ENCODE measurements at regions not wholly inside any gene's neighbourhood (a gene's known extent, or its start where the extent isn't known, plus 50 kb on each side); places are given as distances from the start of the nearest gene placed in this dataset.
"Not testable (repeated sequence)": the region's sequence is repeated elsewhere in the genome, so short reads cannot be mapped to it uniquely, and the experiment has no call there.

DNA sequence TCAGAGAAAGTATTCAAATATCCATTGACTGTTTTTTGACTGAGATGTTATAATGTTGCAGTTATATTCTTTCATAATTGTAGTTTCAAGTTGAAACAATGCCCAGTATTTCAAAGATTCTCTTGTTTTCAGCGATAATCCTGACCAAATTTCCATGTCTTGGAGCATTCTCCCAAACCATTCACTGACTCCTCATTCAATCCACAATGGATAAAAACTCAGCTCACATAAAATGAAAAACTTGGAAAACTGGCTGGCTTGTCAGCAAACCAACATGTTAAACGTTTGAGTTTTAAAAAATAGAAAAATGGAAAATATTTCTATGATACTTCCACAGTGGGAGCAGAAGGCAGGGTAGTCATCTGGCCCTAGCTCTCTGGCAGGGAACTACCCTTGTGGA is 184.4 kb downstream of the C7orf25 start:
- H3K4me3 ChIP-seq (ENCODE audit: low read length in 2 of 2), result no peak overlapping the region
- no peak overlapping the region for H3K9ac ChIP-seq (ENCODE audit: low read depth in 1 of 2, low read length in 2 of 2)
- H3K4me1 ChIP-seq (ENCODE audit: control insufficient read depth in 2 of 2, insufficient read depth in 2 of 2, low read length in 2 of 2), result no peaks in the 10 kb centered on the region
- no peak overlapping the region for H3K27ac ChIP-seq (ENCODE audit: low read depth in 2 of 2, low read length in 2 of 2)
- H3K27me3 ChIP-seq (ENCODE audit: control insufficient read depth in 2 of 2, insufficient read depth in 2 of 2, low read length in 2 of 2), result no peaks in the 10 kb centered on the region
- H3K36me3 ChIP-seq (ENCODE audit: control insufficient read depth in 2 of 2, insufficient read depth in 2 of 2, low read length in 2 of 2), result no peaks in the 10 kb centered on the region
- H3K9me3 ChIP-seq (ENCODE audit: control insufficient read depth in 2 of 2, low read length in 2 of 2), result no peaks in the 10 kb centered on the region

DNA sequence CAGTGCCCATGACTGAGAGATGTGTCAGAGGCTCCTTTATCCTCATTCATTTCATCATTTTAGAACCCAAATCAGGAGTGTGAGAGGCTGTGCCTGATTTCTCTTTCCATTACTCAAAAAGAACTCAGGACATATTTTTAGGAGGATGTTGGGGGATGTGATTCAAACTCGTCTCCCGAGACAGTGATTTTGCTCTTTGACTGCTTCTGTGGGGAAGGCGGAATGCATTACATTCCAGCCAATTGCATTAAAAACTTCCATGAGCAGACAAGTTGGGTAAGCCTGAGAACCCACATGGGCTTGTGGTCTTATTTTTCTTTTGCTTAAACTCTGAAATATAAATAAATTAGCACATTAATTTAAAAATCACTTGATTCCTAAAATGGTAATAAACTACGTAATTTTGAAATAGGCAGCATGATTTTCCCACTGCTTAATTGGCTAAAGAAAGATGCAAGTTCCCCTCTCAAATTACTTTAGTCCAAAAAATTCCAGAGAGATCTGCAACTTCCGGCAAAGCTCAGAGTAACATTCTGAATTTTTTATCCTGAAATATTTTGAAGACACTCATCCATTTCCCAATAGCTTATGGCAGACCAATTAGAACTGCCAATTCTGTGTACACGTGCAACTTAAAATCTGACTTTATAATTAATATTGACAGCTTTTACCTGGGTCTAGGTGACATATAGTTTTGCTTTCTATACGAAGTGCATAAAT is 185.6 kb downstream of the C7orf25 start:
- H3K9ac ChIP-seq (ENCODE audit: low read depth in 1 of 2, low read length in 2 of 2), result no peak overlapping the region
- no peaks in the 10 kb centered on the region for H3K36me3 ChIP-seq (ENCODE audit: control insufficient read depth in 2 of 2, insufficient read depth in 2 of 2, low read length in 2 of 2)
- H3K4me1 ChIP-seq (ENCODE audit: control insufficient read depth in 2 of 2, insufficient read depth in 2 of 2, low read length in 2 of 2), result no peaks in the 10 kb centered on the region
- no peak overlapping the region for H3K27ac ChIP-seq (ENCODE audit: low read depth in 2 of 2, low read length in 2 of 2)
- H3K27me3 ChIP-seq (ENCODE audit: control insufficient read depth in 2 of 2, insufficient read depth in 2 of 2, low read length in 2 of 2), result no peaks in the 10 kb centered on the region
- H3K9me3 ChIP-seq (ENCODE audit: control insufficient read depth in 2 of 2, low read length in 2 of 2), result no peaks in the 10 kb centered on the region
- no peak overlapping the region for H3K4me3 ChIP-seq (ENCODE audit: low read length in 2 of 2)

DNA sequence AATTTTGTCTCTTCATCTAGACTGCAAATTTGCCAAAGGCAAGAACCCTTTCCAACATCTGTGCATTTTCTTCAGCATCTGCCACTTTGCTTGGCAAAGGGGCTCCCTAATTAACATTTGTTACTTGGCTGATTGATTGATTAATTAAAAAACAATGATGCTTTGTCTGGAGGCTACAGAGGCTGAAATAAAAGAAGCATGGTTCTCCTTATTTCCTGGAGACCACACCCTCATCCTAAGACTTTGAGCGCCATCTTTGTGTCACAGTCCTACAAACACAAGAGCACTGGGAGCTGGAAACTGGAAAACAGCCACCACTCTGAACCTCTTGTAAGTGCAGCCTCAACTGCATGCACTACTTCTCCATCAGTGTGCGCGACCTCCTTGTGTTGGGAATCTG is 189.2 kb downstream of the C7orf25 start:
- H3K4me3 ChIP-seq (ENCODE audit: low read length in 2 of 2), result no peak overlapping the region
- no peak overlapping the region for H3K9ac ChIP-seq (ENCODE audit: low read depth in 1 of 2, low read length in 2 of 2)
- no peaks in the 10 kb centered on the region for H3K36me3 ChIP-seq (ENCODE audit: control insufficient read depth in 2 of 2, insufficient read depth in 2 of 2, low read length in 2 of 2)
- H3K4me1 ChIP-seq (ENCODE audit: control insufficient read depth in 2 of 2, insufficient read depth in 2 of 2, low read length in 2 of 2), result no peaks in the 10 kb centered on the region
- no peak overlapping the region for H3K27ac ChIP-seq (ENCODE audit: low read depth in 2 of 2, low read length in 2 of 2)
- H3K27me3 ChIP-seq (ENCODE audit: control insufficient read depth in 2 of 2, insufficient read depth in 2 of 2, low read length in 2 of 2), result no peaks in the 10 kb centered on the region
- no peaks in the 10 kb centered on the region for H3K9me3 ChIP-seq (ENCODE audit: control insufficient read depth in 2 of 2, low read length in 2 of 2)

DNA sequence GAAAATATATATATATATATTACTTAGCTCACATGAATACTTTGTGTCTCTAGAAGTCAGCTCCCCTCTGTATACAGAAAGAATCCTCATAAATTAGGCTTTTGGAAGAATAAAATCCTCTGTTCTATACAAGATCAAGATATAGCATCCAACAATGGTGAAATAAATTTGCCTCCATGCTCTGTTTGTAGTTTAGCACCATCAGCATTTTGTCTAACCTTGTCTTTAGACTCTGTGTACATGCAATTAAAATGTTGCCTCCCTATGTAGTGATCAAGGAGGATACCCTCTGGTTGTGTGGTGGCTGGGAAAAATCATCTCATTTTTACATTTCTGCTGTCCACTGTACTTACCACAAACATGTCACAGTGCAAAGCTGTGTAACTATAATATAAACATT is 189.7 kb downstream of the C7orf25 start:
- Histone ChIP-seq H3K4me3 (ENCODE audit: low read length in 2 of 2) (no peak overlapping the region), H3K9me3 (ENCODE audit: control insufficient read depth in 2 of 2, low read length in 2 of 2) (no peaks in the 10 kb centered on the region), H3K27me3 (ENCODE audit: control insufficient read depth in 2 of 2, insufficient read depth in 2 of 2, low read length in 2 of 2) (no peaks in the 10 kb centered on the region), H3K27ac (ENCODE audit: low read depth in 2 of 2, low read length in 2 of 2) (no peak overlapping the region), H3K9ac (ENCODE audit: low read depth in 1 of 2, low read length in 2 of 2) (no peak overlapping the region), H3K4me1 (ENCODE audit: control insufficient read depth in 2 of 2, insufficient read depth in 2 of 2, low read length in 2 of 2) (no peaks in the 10 kb centered on the region), H3K36me3 (ENCODE audit: control insufficient read depth in 2 of 2, insufficient read depth in 2 of 2, low read length in 2 of 2) (no peaks in the 10 kb centered on the region)

DNA sequence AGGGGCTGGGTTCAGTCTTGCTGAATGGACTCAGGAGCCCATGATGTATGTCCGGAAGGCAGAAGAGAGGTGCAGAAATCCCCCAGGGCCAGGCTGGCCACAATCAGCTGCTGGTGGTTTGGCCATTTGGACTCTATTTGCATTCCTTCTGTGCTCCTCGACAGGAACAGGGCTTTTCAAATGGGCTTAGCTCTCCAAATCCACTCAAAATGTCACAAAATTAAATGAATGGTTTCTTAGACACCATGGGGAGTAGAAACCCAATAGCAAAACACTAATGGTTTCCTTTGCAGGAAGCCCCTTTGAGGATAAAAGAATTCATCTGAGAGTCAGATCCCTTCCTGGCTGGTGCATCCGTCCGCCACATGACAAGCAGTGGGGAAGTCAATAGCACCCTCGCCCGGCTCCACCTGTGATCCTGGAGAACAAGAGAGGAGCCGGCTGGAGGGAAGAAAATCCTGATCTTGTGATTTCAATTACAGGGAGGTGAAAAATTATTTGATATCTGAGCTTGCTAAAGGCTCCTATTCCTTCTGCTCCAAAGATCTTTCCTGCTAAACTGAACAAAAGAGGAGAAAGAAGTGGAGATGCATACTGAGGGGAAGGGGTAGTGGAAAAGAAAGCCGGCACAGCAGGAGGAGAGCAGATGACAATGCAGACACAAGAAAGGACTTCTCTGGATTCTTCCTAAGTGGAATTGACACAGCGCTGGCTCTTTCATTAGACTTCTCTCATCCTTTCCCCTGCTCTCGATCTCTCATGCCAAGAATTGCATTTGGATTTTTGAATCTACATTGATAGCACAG is 190.7 kb downstream of the C7orf25 start:
- no peaks in the 10 kb centered on the region for H3K36me3 ChIP-seq (ENCODE audit: control insufficient read depth in 2 of 2, insufficient read depth in 2 of 2, low read length in 2 of 2)
- H3K9me3 ChIP-seq (ENCODE audit: control insufficient read depth in 2 of 2, low read length in 2 of 2), result no peaks in the 10 kb centered on the region
- H3K27ac ChIP-seq (ENCODE audit: low read depth in 2 of 2, low read length in 2 of 2), result no peak overlapping the region
- H3K4me3 ChIP-seq (ENCODE audit: low read length in 2 of 2), result no peak overlapping the region
- H3K4me1 ChIP-seq (ENCODE audit: control insufficient read depth in 2 of 2, insufficient read depth in 2 of 2, low read length in 2 of 2), result no peaks in the 10 kb centered on the region
- no peak overlapping the region for H3K9ac ChIP-seq (ENCODE audit: low read depth in 1 of 2, low read length in 2 of 2)
- H3K27me3 ChIP-seq (ENCODE audit: control insufficient read depth in 2 of 2, insufficient read depth in 2 of 2, low read length in 2 of 2), result no peaks in the 10 kb centered on the region

DNA sequence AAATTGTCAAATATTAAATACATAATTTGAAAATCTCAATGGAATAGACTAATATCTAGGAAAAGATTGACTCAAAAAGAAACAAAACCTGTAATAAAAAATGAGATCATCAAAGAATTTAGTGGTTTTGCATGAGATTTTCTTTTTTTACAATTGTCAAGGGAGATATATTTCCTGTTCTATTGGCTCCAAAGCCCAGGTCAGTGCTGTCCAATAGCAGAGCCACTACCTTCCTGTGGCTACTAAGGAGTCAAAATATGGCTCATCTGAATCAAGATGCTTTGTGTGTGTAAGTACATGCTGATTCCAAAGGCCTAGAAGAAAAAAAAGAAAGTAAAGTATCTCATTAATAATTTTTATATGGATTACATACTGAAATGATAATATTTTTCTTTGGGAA is 191.9 kb downstream of the C7orf25 start:
- Histone ChIP-seq H3K9ac (ENCODE audit: low read depth in 1 of 2, low read length in 2 of 2) (no peak overlapping the region), H3K4me3 (ENCODE audit: low read length in 2 of 2) (no peak overlapping the region), H3K9me3 (ENCODE audit: control insufficient read depth in 2 of 2, low read length in 2 of 2) (no peaks in the 10 kb centered on the region), H3K27ac (ENCODE audit: low read depth in 2 of 2, low read length in 2 of 2) (no peak overlapping the region), H3K4me1 (ENCODE audit: control insufficient read depth in 2 of 2, insufficient read depth in 2 of 2, low read length in 2 of 2) (no peaks in the 10 kb centered on the region), H3K36me3 (ENCODE audit: control insufficient read depth in 2 of 2, insufficient read depth in 2 of 2, low read length in 2 of 2) (no peaks in the 10 kb centered on the region), H3K27me3 (ENCODE audit: control insufficient read depth in 2 of 2, insufficient read depth in 2 of 2, low read length in 2 of 2) (no peaks in the 10 kb centered on the region)

DNA sequence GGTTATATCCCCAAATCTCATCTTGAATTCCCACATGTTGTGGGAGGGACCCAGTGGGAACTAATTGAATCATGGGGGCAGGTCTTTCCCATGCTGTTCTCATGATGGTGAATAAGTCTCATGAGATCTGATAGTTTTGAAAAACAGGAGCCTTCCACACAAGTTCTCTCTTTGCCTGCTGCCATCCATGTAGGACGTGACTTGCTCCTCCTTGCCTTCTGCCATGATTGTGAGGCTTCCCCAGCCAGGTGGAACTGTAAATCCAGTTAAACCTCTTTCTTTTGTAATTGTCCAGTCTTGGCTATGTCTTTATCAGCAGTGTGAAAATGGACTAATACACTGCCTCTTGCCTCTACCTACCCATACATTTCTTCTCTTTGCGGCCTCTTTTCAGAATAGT is 193.4 kb downstream of the C7orf25 start:
- H3K4me3 ChIP-seq (ENCODE audit: low read length in 2 of 2); H3K27me3 ChIP-seq (ENCODE audit: control insufficient read depth in 2 of 2, insufficient read depth in 2 of 2, low read length in 2 of 2); H3K36me3 ChIP-seq (ENCODE audit: control insufficient read depth in 2 of 2, insufficient read depth in 2 of 2, low read length in 2 of 2); H3K9ac ChIP-seq (ENCODE audit: low read depth in 1 of 2, low read length in 2 of 2); H3K4me1 ChIP-seq (ENCODE audit: control insufficient read depth in 2 of 2, insufficient read depth in 2 of 2, low read length in 2 of 2); H3K9me3 ChIP-seq (ENCODE audit: control insufficient read depth in 2 of 2, low read length in 2 of 2); H3K27ac ChIP-seq (ENCODE audit: low read depth in 2 of 2, low read length in 2 of 2): not testable (repeated sequence)

DNA sequence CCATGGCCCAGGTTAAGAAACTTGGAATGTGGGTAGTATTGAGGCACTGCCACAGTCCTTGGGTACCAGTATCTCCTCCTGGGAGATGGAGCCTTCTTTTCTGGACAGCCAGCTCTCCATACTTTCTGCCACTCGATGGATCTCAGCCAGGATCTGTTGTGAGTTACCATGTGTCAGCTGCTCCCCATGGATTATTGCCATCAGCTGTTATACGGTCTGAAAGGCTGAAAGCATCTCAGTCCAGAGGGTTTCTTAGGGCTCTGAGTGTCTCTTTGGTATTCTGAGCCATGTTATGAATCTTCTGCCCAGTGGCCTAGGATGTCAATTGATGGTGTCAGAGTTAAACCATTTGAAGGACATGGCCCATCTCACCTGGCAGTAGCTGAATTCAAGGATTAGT is 197.5 kb downstream of the C7orf25 start:
- Histone ChIP-seq H3K4me3 (ENCODE audit: low read length in 2 of 2) (no peak overlapping the region), H3K27ac (ENCODE audit: low read depth in 2 of 2, low read length in 2 of 2) (no peak overlapping the region), H3K9ac (ENCODE audit: low read depth in 1 of 2, low read length in 2 of 2) (no peak overlapping the region), H3K27me3 (ENCODE audit: control insufficient read depth in 2 of 2, insufficient read depth in 2 of 2, low read length in 2 of 2) (no peaks in the 10 kb centered on the region), H3K4me1 (ENCODE audit: control insufficient read depth in 2 of 2, insufficient read depth in 2 of 2, low read length in 2 of 2) (no peaks in the 10 kb centered on the region), H3K9me3 (ENCODE audit: control insufficient read depth in 2 of 2, low read length in 2 of 2) (no peaks in the 10 kb centered on the region), H3K36me3 (ENCODE audit: control insufficient read depth in 2 of 2, insufficient read depth in 2 of 2, low read length in 2 of 2) (no peaks in the 10 kb centered on the region)

DNA sequence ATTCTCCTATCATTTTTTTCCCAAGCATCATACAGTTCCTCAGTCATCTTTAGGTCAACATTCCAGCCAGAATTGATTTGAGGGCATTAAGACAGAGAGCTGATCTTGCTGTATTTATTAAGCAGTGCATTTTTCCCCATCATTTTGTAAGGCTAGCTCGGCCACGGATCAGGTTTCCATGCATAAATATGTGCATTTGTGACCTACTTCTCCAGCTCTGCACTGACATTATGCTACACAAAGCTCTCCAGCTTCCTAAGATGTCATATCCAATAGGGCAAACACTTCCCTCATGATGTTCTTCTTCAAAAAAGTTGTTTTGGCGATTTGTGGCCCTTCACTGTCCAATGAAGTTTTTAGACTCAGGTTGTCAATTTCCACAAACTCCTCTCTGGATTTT is 202.6 kb downstream of the C7orf25 start:
- Histone ChIP-seq H3K4me3 (ENCODE audit: low read length in 2 of 2) (no peak overlapping the region), H3K4me1 (ENCODE audit: control insufficient read depth in 2 of 2, insufficient read depth in 2 of 2, low read length in 2 of 2) (no peaks in the 10 kb centered on the region), H3K36me3 (ENCODE audit: control insufficient read depth in 2 of 2, insufficient read depth in 2 of 2, low read length in 2 of 2) (no peaks in the 10 kb centered on the region), H3K27me3 (ENCODE audit: control insufficient read depth in 2 of 2, insufficient read depth in 2 of 2, low read length in 2 of 2) (no peaks in the 10 kb centered on the region), H3K9me3 (ENCODE audit: control insufficient read depth in 2 of 2, low read length in 2 of 2) (no peaks in the 10 kb centered on the region), H3K27ac (ENCODE audit: low read depth in 2 of 2, low read length in 2 of 2) (no peak overlapping the region), H3K9ac (ENCODE audit: low read depth in 1 of 2, low read length in 2 of 2) (no peak overlapping the region)

DNA sequence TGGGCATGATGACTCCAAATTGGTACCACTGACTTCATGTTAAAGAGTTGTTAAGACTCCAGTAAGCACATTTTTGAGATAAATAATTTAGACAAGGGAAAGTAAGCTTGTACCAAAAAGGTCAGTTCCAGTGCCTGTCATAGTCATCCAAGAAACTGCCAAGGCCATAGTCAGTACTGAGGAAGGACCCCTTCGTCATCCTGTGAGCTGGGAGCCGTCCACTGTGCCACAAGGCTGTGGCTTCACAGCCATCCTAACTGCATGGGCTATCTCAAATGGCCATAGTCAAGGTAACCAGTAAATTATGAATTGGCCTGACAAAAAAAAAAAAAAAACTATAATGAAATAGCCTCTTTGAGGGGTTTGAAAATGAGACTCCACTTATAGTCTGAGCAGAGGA is 207.2 kb downstream of the C7orf25 start:
- Histone ChIP-seq H3K36me3 (ENCODE audit: control insufficient read depth in 2 of 2, insufficient read depth in 2 of 2, low read length in 2 of 2) (no peaks in the 10 kb centered on the region), H3K4me3 (ENCODE audit: low read length in 2 of 2) (no peak overlapping the region), H3K9me3 (ENCODE audit: control insufficient read depth in 2 of 2, low read length in 2 of 2) (no peaks in the 10 kb centered on the region), H3K9ac (ENCODE audit: low read depth in 1 of 2, low read length in 2 of 2) (no peak overlapping the region), H3K27me3 (ENCODE audit: control insufficient read depth in 2 of 2, insufficient read depth in 2 of 2, low read length in 2 of 2) (no peaks in the 10 kb centered on the region), H3K4me1 (ENCODE audit: control insufficient read depth in 2 of 2, insufficient read depth in 2 of 2, low read length in 2 of 2) (no peaks in the 10 kb centered on the region), H3K27ac (ENCODE audit: low read depth in 2 of 2, low read length in 2 of 2) (no peak overlapping the region)
